ENCODE measurements at regions not wholly inside any gene's neighbourhood (a gene's known extent, or its start where the extent isn't known, plus 50 kb on each side); places are given as distances from the start of the nearest gene placed in this dataset.
"Not testable (repeated sequence)": the region's sequence is repeated elsewhere in the genome, so short reads cannot be mapped to it uniquely, and the experiment has no call there.

GRCh38 chr9:29625931-29626330 is 2052.7 kb upstream of the C9orf72 start:
- H3K9me3 ChIP-seq = no peaks in the 10 kb centered on the region
- H3K4me1 ChIP-seq = no peaks in the 10 kb centered on the region
- no peak overlapping the region for H3K4me3 Mint-ChIP-seq (ENCODE audit: unreplicated experiment)
- H3K9me3 Mint-ChIP-seq (ENCODE audit: unreplicated experiment) = no peaks in the 10 kb centered on the region
- no peaks in the 10 kb centered on the region for H3K27me3 ChIP-seq (replicated peaks; ENCODE audit: control insufficient read depth, insufficient read depth, low read length)
- no peak overlapping the region for H3K4me3 ChIP-seq (ENCODE audit: low read depth, low read length)
- ChIA-PET POLR2A (no interaction called here), CTCF (no interaction called here)
- H3K36me3 Mint-ChIP-seq (ENCODE audit: insufficient read depth, unreplicated experiment) = no peaks in the 10 kb centered on the region
- no peak for TF ChIP-seq CTCF (IDR thresholded peaks at IDR 0.05; ENCODE audit: insufficient read depth in 1 of 2, low read depth in 1 of 2, low read length in 1 of 2, severe bottlenecking in 1 of 2, unreplicated experiment in 1 of 2)
- H3K4me1 Mint-ChIP-seq (ENCODE audit: low read depth, unreplicated experiment) = no peaks in the 10 kb centered on the region
- H3K36me3 ChIP-seq (ENCODE audit: control insufficient read depth, insufficient read depth, low read length) = no peaks in the 10 kb centered on the region
- BruUV-seq (replicated peaks) = no TSS peak
- peaks cover 3% of the 10 kb centered on the region for H3K27me3 Mint-ChIP-seq (ENCODE audit: insufficient read depth, unreplicated experiment)
- no peak for DNase-seq
- intact Hi-C loops (cut with micrococcal nuclease; ENCODE audit: unreplicated experiment) = no loop called here
- no peak overlapping the region for H3K27ac Mint-ChIP-seq (ENCODE audit: unreplicated experiment)

GRCh38 chr9:29628856-29629255 is 2055.6 kb upstream of the C9orf72 start:
- H3K4me1 ChIP-seq; H3K27me3 ChIP-seq (replicated peaks; ENCODE audit: control insufficient read depth, insufficient read depth, low read length); H3K36me3 ChIP-seq (ENCODE audit: control insufficient read depth, insufficient read depth, low read length); H3K4me3 ChIP-seq (ENCODE audit: low read depth, low read length); H3K4me1 Mint-ChIP-seq (ENCODE audit: low read depth, unreplicated experiment); H3K36me3 Mint-ChIP-seq (ENCODE audit: insufficient read depth, unreplicated experiment); DNase-seq; H3K27ac Mint-ChIP-seq (ENCODE audit: unreplicated experiment); H3K9me3 ChIP-seq; H3K27me3 Mint-ChIP-seq (ENCODE audit: insufficient read depth, unreplicated experiment); H3K9me3 Mint-ChIP-seq (ENCODE audit: unreplicated experiment); intact Hi-C loops (cut with micrococcal nuclease; ENCODE audit: unreplicated experiment); H3K4me3 Mint-ChIP-seq (ENCODE audit: unreplicated experiment); CTCF ChIA-PET; BruUV-seq (replicated peaks); POLR2A ChIA-PET: not testable (repeated sequence)

GRCh38 chr9:29637471-29638237 is 2064.4 kb upstream of the C9orf72 start:
- POLR2A ChIA-PET = no interaction called here
- intact Hi-C loops (cut with micrococcal nuclease; ENCODE audit: unreplicated experiment) = no loop called here
- Mint-ChIP-seq H3K9me3 (ENCODE audit: unreplicated experiment) (no peaks in the 10 kb centered on the region), H3K4me3 (ENCODE audit: unreplicated experiment) (no peak overlapping the region), H3K27me3 (ENCODE audit: insufficient read depth, unreplicated experiment) (no peaks in the 10 kb centered on the region), H3K36me3 (ENCODE audit: insufficient read depth, unreplicated experiment) (no peaks in the 10 kb centered on the region), H3K27ac (ENCODE audit: unreplicated experiment) (no peak overlapping the region), H3K4me1 (ENCODE audit: low read depth, unreplicated experiment) (no peaks in the 10 kb centered on the region)
- no peaks in the 10 kb centered on the region for H3K4me1 ChIP-seq
- TF ChIP-seq CTCF (IDR thresholded peaks at IDR 0.05; ENCODE audit: insufficient read depth in 1 of 2, low read depth in 1 of 2, low read length in 1 of 2, severe bottlenecking in 1 of 2, unreplicated experiment in 1 of 2) = no peak
- H3K36me3 ChIP-seq (ENCODE audit: control insufficient read depth, insufficient read depth, low read length) = no peaks in the 10 kb centered on the region
- no peaks in the 10 kb centered on the region for H3K27me3 ChIP-seq (replicated peaks; ENCODE audit: control insufficient read depth, insufficient read depth, low read length)
- BruUV-seq (replicated peaks) = no TSS peak
- CTCF ChIA-PET = no interaction called here
- no peak overlapping the region for H3K4me3 ChIP-seq (ENCODE audit: low read depth, low read length)
- DNase-seq = no peak
- no peaks in the 10 kb centered on the region for H3K9me3 ChIP-seq

GRCh38 chr9:29640507-29640906 is 2067.2 kb upstream of the C9orf72 start:
- H3K4me1 Mint-ChIP-seq (ENCODE audit: low read depth, unreplicated experiment) = no peaks in the 10 kb centered on the region
- CTCF ChIA-PET = no interaction called here
- no peaks in the 10 kb centered on the region for H3K9me3 Mint-ChIP-seq (ENCODE audit: unreplicated experiment)
- H3K9me3 ChIP-seq = no peaks in the 10 kb centered on the region
- no peaks in the 10 kb centered on the region for H3K27me3 Mint-ChIP-seq (ENCODE audit: insufficient read depth, unreplicated experiment)
- no peaks in the 10 kb centered on the region for H3K27me3 ChIP-seq (replicated peaks; ENCODE audit: control insufficient read depth, insufficient read depth, low read length)
- no peak overlapping the region for H3K4me3 Mint-ChIP-seq (ENCODE audit: unreplicated experiment)
- no peaks in the 10 kb centered on the region for H3K4me1 ChIP-seq
- POLR2A ChIA-PET = no interaction called here
- BruUV-seq (replicated peaks) = no TSS peak
- TF ChIP-seq CTCF (IDR thresholded peaks at IDR 0.05; ENCODE audit: insufficient read depth in 1 of 2, low read depth in 1 of 2, low read length in 1 of 2, severe bottlenecking in 1 of 2, unreplicated experiment in 1 of 2) = no peak
- H3K4me3 ChIP-seq (ENCODE audit: low read depth, low read length) = no peak overlapping the region
- H3K36me3 Mint-ChIP-seq (ENCODE audit: insufficient read depth, unreplicated experiment) = no peaks in the 10 kb centered on the region
- no peak overlapping the region for H3K27ac Mint-ChIP-seq (ENCODE audit: unreplicated experiment)
- H3K36me3 ChIP-seq (ENCODE audit: control insufficient read depth, insufficient read depth, low read length) = no peaks in the 10 kb centered on the region
- intact Hi-C loops (cut with micrococcal nuclease; ENCODE audit: unreplicated experiment) = no loop called here
- DNase-seq = no peak
